Stomach smooth muscle (tissue), 2 donors: ENCODE measurements at regions not wholly inside any gene's neighbourhood (a gene's known extent, or its start where the extent isn't known, plus 50 kb on each side); places are given as distances from the start of the nearest gene placed in this dataset.

Experiments used
- H3K27ac ChIP-seq: one replicate; pipeline ENCODE4 v1.7.0; 2013; ENCODE audit warnings: mild to moderate bottlenecking, low read length, inconsistent platforms
- H3K27me3 ChIP-seq, 2 donors: one replicate each; pipeline ENCODE4 v1.7.0; 2013; ENCODE audit warnings: low read length in 2 of 2; ENCODE audit not compliant: insufficient read depth in 2 of 2, control insufficient read depth in 1 of 2
- H3K36me3 ChIP-seq, 2 donors: one replicate each; pipeline ENCODE4 v1.7.0; 2013; ENCODE audit warnings: low read length in 2 of 2; ENCODE audit not compliant: control insufficient read depth in 2 of 2, insufficient read depth in 2 of 2
- H3K4me1 ChIP-seq: one replicate; pipeline ENCODE4 v1.7.0; 2013; ENCODE audit warnings: low read length; ENCODE audit not compliant: control insufficient read depth, insufficient read depth
- H3K4me3 ChIP-seq, 2 donors: one replicate each; pipeline ENCODE4 v1.7.0; 2013; ENCODE audit warnings: low read length in 2 of 2
- H3K9ac ChIP-seq, 2 donors: one replicate each; pipeline ENCODE4 v1.7.0; 2013; ENCODE audit warnings: low read length in 2 of 2, mild to moderate bottlenecking in 1 of 2
- H3K9me3 ChIP-seq, 2 donors: one replicate each; pipeline ENCODE4 v1.7.0; 2013; ENCODE audit warnings: low read length in 2 of 2; ENCODE audit not compliant: control insufficient read depth in 2 of 2
- donor health status: healthy.
- donor health status: Pancreatic carcinoma.

DNA sequence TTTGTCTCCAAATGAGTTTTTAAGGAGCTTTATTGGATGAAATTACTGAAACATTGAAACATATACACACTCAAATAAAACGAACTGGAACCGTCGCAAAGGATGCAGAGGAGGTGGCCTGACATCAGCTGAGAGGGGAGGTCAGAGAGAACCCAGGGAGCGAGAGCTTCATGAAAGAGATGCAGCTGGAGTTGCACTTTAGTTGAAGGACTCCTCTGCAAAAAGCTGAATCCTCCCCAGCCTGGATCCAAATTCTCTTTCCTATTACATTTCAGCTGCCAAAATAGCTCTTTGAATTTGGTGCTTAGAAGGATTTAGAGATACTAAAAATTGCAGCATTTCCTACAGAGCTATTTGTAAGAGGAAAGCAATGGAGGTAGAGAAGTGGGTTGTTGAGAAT lies 140.0 kb upstream of the DPP6 start:
- no peak overlapping the region for H3K4me3 ChIP-seq
- H3K36me3 ChIP-seq, result no peaks in the 10 kb centered on the region
- H3K4me1 ChIP-seq, result no peaks in the 10 kb centered on the region
- H3K27ac ChIP-seq, result no peak overlapping the region
- no peaks in the 10 kb centered on the region for H3K9me3 ChIP-seq
- H3K27me3 ChIP-seq, result no peaks in the 10 kb centered on the region
- no peak overlapping the region for H3K9ac ChIP-seq

DNA sequence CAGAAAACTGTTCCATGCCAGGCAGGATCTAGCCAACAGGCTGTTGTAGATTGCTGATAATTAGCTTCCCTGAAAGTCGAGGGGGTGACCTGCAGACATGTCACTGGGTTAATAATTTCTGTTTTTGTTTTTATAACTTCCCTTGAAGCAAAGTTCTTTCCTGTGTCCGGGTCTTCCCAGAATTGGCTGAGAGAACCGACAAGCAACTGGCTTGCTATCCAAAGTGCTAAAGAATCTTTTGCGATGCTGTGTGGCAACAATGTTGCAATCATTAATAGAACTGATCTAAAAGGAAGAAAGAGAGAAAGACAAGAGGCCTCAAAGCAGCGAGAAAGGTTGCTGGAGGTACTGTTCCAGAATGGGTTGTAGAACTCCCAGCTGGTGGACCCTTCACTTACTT lies 132.1 kb upstream of the DPP6 start:
- H3K27ac ChIP-seq, result no peak overlapping the region
- H3K9me3 ChIP-seq, result no peaks in the 10 kb centered on the region
- H3K27me3 ChIP-seq, result no peaks in the 10 kb centered on the region
- no peaks in the 10 kb centered on the region for H3K4me1 ChIP-seq
- no peaks in the 10 kb centered on the region for H3K36me3 ChIP-seq
- H3K4me3 ChIP-seq, result no peak overlapping the region
- no peak overlapping the region for H3K9ac ChIP-seq

DNA sequence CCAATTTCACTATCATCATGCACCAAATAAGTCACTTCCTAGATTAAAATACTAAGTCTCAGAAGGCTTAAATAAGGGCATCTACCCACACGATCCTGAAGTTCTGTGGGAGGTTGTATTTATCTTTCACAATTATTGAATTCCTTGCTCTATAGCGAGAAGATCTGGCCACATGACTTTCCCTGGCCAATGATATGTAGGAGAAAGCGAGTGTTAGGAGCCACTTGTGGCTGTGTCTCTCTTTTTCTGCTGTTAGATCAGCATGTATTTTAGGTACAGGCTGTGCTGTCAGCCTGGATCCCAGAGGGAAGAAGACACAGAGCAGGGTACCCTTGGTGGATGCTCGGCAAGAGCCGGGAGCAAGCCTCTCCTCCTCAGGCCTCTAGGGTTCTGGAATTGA lies 131.3 kb upstream of the DPP6 start:
- Histone ChIP-seq H3K36me3 (no peaks in the 10 kb centered on the region), H3K4me3 (no peak overlapping the region), H3K27ac (no peak overlapping the region), H3K4me1 (no peaks in the 10 kb centered on the region), H3K9ac (no peak overlapping the region), H3K9me3 (no peaks in the 10 kb centered on the region), H3K27me3 (no peaks in the 10 kb centered on the region)

DNA sequence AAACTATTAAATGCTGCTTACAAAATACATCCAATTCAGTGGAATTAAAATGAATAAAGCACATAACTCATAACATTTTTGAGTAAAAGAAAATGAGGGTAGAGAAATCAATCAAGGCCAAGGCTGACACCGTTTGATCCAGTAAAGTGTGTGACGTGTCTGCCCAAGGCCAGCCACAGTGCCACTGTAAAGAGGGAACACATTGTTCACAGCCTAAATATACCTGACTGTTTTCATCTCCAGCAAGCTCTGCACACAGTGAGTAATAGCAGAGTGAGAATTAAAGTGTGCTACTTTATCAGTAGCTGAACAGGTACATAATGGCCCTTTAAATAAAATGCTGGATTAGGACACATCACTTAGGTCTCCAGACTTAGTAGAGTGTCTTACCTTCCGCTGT lies 130.8 kb upstream of the DPP6 start:
- H3K9me3 ChIP-seq, result no peaks in the 10 kb centered on the region
- no peak overlapping the region for H3K27ac ChIP-seq
- H3K4me3 ChIP-seq, result no peak overlapping the region
- H3K27me3 ChIP-seq, result no peaks in the 10 kb centered on the region
- no peak overlapping the region for H3K9ac ChIP-seq
- no peaks in the 10 kb centered on the region for H3K4me1 ChIP-seq
- no peaks in the 10 kb centered on the region for H3K36me3 ChIP-seq

DNA sequence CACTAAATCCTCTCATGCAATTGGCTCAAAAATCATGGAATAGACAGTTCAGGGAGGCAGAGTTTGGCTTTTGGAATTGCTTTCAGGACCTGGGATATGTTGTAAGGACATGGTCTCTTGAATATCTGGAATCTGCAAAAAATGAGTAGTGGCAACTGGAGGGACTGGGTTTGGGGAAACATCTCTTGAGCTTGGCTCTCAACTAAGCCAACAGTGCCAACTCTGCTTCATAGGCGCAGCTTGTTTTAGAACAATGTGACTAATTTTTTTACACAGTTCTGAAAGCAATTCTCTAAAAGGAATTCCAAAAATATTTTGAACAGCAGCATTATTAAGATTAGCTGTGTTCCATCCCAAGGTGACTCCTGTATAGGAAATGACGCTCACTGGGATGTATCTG lies 121.5 kb upstream of the DPP6 start:
- H3K9me3 ChIP-seq, result no peaks in the 10 kb centered on the region
- H3K27me3 ChIP-seq, result no peaks in the 10 kb centered on the region
- no peak overlapping the region for H3K9ac ChIP-seq
- H3K4me1 ChIP-seq, result peaks cover 7% of the 10 kb centered on the region
- no peak overlapping the region for H3K4me3 ChIP-seq
- H3K27ac ChIP-seq, result no peak overlapping the region
- no peaks in the 10 kb centered on the region for H3K36me3 ChIP-seq

DNA sequence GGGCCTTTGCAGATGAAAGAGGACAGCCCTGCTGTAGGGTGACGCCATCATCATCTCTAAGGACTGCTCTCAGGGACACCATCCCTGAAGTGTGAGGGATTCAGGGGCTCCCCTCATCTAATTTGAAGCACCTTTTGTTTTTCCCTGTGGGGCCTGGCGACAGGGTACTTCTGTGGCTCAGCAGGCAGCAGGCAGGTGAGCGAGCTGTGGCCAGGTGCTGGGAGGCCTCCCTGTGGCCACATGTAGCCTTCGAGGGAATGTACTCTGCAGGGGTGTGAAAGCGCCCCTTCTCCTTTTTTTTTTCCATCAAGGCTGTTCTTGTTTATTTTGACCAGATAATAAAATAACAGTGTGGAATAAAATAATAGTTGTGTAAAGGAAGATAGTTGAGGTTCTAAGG lies 118.2 kb upstream of the DPP6 start:
- H3K9me3 ChIP-seq, result no peaks in the 10 kb centered on the region
- H3K9ac ChIP-seq, result no peak overlapping the region
- no peak overlapping the region for H3K4me3 ChIP-seq
- H3K27me3 ChIP-seq, result no peaks in the 10 kb centered on the region
- H3K36me3 ChIP-seq, result no peaks in the 10 kb centered on the region
- no peak overlapping the region for H3K27ac ChIP-seq
- peaks cover 7% of the 10 kb centered on the region for H3K4me1 ChIP-seq

DNA sequence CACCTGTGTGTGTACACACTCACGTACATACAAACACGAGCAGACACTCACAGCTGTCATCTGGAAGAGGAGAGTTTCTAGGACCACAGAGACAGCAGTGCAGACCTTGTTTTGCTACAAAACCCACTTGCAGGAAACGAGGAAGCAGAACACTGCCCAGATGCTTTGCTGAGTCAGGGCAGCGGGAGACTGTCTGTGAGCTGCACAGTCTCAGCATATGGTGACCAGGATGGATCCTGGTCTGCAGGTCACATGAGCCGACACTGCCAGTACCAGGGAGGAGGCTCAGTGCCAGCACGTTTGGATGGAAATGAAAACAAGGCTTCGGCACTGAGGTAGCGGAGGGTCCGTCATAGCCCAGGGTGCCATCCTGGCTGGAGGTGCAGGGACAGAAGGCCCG lies 117.6 kb upstream of the DPP6 start:
- Histone ChIP-seq H3K4me3 (no peak overlapping the region), H3K27me3 (no peaks in the 10 kb centered on the region), H3K27ac (no peak overlapping the region), H3K36me3 (no peaks in the 10 kb centered on the region), H3K9me3 (no peaks in the 10 kb centered on the region), H3K4me1 (peaks cover 7% of the 10 kb centered on the region), H3K9ac (no peak overlapping the region)

DNA sequence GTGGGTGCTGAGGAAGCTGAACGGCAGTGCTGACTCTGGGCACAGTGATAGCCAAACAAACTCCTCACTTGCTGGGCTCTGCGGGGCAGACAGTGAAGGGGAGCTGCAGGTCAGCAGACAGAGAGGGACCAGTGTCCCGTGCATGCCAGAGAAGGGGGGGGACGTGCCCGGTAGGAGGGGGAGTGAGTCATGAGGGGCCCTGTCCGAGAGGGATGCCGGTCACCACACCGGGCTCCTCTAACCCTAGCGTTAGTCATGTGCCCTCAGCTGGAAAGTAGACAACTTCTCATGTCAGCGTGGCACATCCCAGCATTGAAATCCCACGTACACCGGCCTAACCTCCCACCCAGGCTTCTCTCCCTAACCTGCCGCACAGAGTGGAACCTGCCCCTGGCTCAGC lies 117.1 kb upstream of the DPP6 start:
- Histone ChIP-seq H3K4me3 (no peak overlapping the region), H3K9me3 (no peaks in the 10 kb centered on the region), H3K9ac (no peak overlapping the region), H3K27ac (no peak overlapping the region), H3K36me3 (no peaks in the 10 kb centered on the region), H3K27me3 (no peaks in the 10 kb centered on the region), H3K4me1 (peaks cover 7% of the 10 kb centered on the region)

DNA sequence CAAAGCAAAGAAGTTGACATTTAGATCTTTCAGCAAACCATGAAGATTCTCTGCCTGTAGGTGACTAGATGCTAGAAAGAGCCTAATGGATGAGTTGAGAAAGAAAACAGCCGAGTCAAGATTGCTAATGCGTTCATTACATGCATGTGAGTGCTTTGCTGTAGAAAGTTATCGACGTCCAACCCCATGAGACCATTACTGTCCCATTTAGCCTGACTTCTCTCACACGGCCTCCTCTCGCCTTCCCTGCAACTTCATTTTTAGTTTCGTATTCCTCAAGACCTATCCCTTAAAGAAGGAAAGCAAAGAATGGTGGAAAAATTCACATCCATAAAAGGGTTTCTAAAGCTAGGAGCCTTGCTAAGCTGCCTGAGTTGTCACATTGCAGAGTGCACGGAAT lies 113.7 kb upstream of the DPP6 start:
- Histone ChIP-seq H3K9ac (no peak overlapping the region), H3K4me1 (no peaks in the 10 kb centered on the region), H3K27ac (no peak overlapping the region), H3K27me3 (no peaks in the 10 kb centered on the region), H3K36me3 (no peaks in the 10 kb centered on the region), H3K9me3 (no peaks in the 10 kb centered on the region), H3K4me3 (no peak overlapping the region)

DNA sequence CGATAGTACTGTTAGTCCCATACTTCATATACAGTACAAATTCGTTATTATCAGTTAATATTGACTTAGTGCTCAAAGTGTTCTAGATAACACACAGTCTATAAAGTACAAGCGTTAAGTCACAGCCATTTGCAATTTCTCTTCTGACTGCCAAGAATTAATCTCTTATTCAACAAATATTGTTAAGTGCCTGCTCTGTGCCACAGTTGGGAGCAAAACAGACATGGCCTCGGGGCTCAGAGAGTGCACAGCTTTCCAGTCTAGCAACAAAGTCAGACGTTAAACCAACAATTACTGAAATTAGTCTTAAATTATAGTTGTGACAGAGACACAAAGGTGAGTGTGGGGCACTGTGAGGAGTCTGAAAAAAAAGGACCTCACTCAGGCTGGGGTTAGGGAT lies 113.0 kb upstream of the DPP6 start:
- peaks cover 4% of the 10 kb centered on the region for H3K4me1 ChIP-seq
- H3K4me3 ChIP-seq, result no peak overlapping the region
- H3K27me3 ChIP-seq, result no peaks in the 10 kb centered on the region
- no peak overlapping the region for H3K27ac ChIP-seq
- no peaks in the 10 kb centered on the region for H3K9me3 ChIP-seq
- no peak overlapping the region for H3K9ac ChIP-seq
- no peaks in the 10 kb centered on the region for H3K36me3 ChIP-seq

DNA sequence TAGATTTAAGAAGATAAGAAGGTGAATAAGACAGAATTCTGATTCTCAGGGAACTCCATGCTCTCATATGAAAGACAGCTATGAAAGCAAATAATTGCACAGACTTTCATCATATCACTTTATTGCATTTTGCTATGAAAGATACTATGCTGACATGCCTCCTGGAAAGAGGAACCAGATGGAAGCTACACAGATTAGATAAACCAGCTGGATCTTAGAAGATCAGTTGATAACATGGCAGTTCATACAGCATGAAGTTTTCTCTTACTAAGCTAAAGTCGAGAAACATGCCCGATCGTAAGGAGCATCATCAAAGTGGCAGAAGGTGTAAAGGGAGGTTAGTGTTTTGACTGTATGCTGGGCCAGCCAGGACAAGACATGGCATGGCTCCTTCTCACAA lies 112.5 kb upstream of the DPP6 start:
- no peak overlapping the region for H3K9ac ChIP-seq
- H3K4me1 ChIP-seq, result peaks cover 7% of the 10 kb centered on the region
- no peaks in the 10 kb centered on the region for H3K36me3 ChIP-seq
- H3K4me3 ChIP-seq, result no peak overlapping the region
- no peaks in the 10 kb centered on the region for H3K9me3 ChIP-seq
- no peak overlapping the region for H3K27ac ChIP-seq
- H3K27me3 ChIP-seq, result no peaks in the 10 kb centered on the region

DNA sequence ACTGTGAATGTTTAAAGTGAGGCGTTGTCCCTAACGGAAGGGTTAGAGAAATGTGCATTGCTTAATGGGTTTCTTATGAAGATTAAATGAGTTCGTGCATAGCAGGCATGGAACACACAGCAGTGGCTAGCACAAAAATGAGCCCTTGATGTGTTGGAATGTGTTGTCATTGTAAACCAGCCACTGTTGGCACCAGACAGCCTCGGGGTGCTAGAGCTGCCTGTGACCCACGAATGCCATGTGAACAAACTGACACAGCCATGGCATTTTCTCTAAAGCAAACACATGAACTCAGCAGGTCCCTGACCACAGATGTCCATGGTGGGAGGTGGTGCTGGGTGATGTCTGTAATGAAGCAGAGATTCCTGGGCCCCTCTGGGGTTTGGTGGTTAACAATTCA lies 111.1 kb upstream of the DPP6 start:
- Histone ChIP-seq H3K27ac (no peak overlapping the region), H3K4me1 (peaks cover 7% of the 10 kb centered on the region), H3K4me3 (no peak overlapping the region), H3K27me3 (no peaks in the 10 kb centered on the region), H3K9me3 (no peaks in the 10 kb centered on the region), H3K36me3 (no peaks in the 10 kb centered on the region), H3K9ac (no peak overlapping the region)
